ENCODE measurements at regions not wholly inside any gene's neighbourhood (a gene's known extent, or its start where the extent isn't known, plus 50 kb on each side); places are given as distances from the start of the nearest gene placed in this dataset.
"Not testable (repeated sequence)": the region's sequence is repeated elsewhere in the genome, so short reads cannot be mapped to it uniquely, and the experiment has no call there.

DNA sequence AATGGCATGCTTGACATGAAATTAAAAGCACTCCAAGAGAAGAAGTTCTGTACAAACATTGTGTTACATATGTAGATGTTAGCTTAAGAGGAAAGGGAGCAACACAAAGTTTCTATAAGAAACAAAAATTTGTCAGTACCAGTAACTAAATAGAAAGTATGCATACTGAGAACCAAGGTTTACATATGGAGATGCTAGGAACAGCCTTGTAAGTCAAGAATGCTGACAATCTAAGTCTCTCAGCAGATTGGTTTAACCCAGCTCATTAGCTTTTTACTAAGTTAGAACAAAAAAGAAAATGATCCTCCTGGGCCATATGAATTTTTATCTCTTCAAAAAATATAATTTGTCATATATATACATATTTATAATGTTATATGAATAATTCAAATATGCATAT, 2022.1 kb upstream of the ACO1 start:
- dilution Hi-C loops (cut with MboI; ENCODE audit: extremely low pct_ligation_motif_present, low sequenced_read_pairs) = no loop called here
- H3K79me2 ChIP-seq (ENCODE audit: control insufficient read depth, insufficient read depth, low read length) = no peaks in the 10 kb centered on the region
- no peaks in the 10 kb centered on the region for H3K9me3 ChIP-seq (ENCODE audit: control insufficient read depth, low read depth, low read length)
- no peak overlapping the region for H3K4me2 ChIP-seq (ENCODE audit: control insufficient read depth, extremely low read depth, insufficient read depth, low read depth, low read length)
- H4K20me1 ChIP-seq (ENCODE audit: control insufficient read depth, extremely low read depth, insufficient read depth, low read length) = no peaks in the 10 kb centered on the region
- no peak for FAIRE-seq
- H3K27ac ChIP-seq (ENCODE audit: control insufficient read depth, insufficient read depth, low read length) = no peak overlapping the region
- no peak overlapping the region for H3K4me3 ChIP-seq (ENCODE audit: control insufficient read depth in 2 of 3, extremely low read depth in 1 of 3, insufficient read depth in 2 of 3, low read depth in 1 of 3, low read length in 3 of 3)
- TF ChIP-seq, protein P1, sequence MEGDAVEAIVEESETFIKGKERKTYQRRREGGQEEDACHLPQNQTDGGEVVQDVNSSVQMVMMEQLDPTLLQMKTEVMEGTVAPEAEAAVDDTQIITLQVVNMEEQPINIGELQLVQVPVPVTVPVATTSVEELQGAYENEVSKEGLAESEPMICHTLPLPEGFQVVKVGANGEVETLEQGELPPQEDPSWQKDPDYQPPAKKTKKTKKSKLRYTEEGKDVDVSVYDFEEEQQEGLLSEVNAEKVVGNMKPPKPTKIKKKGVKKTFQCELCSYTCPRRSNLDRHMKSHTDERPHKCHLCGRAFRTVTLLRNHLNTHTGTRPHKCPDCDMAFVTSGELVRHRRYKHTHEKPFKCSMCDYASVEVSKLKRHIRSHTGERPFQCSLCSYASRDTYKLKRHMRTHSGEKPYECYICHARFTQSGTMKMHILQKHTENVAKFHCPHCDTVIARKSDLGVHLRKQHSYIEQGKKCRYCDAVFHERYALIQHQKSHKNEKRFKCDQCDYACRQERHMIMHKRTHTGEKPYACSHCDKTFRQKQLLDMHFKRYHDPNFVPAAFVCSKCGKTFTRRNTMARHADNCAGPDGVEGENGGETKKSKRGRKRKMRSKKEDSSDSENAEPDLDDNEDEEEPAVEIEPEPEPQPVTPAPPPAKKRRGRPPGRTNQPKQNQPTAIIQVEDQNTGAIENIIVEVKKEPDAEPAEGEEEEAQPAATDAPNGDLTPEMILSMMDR (optimal IDR thresholded peaks at IDR 0.05 in 1 of 3, IDR thresholded peaks at IDR 0.05 in 1 of 3, conservative IDR thresholded peaks at IDR 0.05 in 1 of 3; ENCODE audit: extremely low read depth in 1 of 3, insufficient read depth in 2 of 3, low read length in 3 of 3) = no peak
- no peak for TF ChIP-seq EZH2 (IDR thresholded peaks at IDR 0.05; ENCODE audit: low read length)
- H3K9me1 ChIP-seq (ENCODE audit: control insufficient read depth, extremely low read depth, insufficient read depth, low read length) = no peaks in the 10 kb centered on the region
- H3K9ac ChIP-seq (ENCODE audit: control insufficient read depth, extremely low read depth, insufficient read depth, low read length) = no peak overlapping the region
- no peaks in the 10 kb centered on the region for H3K27me3 ChIP-seq (ENCODE audit: control insufficient read depth, extremely low read depth, insufficient read depth, low read length)
- H3K4me1 ChIP-seq (ENCODE audit: control insufficient read depth, extremely low read depth, insufficient read depth, low read length) = no peaks in the 10 kb centered on the region
- H2AFZ ChIP-seq (ENCODE audit: control insufficient read depth, low read length) = no peak overlapping the region
- DNase-seq (ENCODE audit: low read depth, low spot score) = no peak
- no peaks in the 10 kb centered on the region for H3K36me3 ChIP-seq (ENCODE audit: control insufficient read depth in 2 of 2, extremely low read depth in 1 of 2, insufficient read depth in 2 of 2, low read length in 2 of 2)

DNA sequence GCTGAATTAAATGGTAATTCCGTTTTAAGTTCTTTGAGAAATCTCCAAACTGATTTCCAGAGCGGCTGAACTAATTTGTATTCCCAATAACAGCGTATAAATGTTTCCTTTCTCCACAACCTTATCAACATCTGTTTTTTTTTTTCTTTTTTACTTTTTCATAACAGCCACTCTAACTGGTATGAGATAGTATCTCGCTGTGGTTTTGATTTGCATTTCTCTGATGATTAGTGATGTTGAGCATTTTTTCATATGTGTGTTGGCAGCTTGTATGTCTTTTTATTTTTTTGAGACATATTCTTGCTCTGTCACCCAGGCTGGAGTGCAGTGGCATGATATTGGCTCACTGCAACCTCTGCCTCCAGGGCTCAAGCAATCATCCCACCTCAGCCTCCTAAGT, 2018.3 kb upstream of the ACO1 start:
- dilution Hi-C loops (cut with MboI; ENCODE audit: extremely low pct_ligation_motif_present, low sequenced_read_pairs); H3K4me3 ChIP-seq (ENCODE audit: control insufficient read depth in 2 of 3, extremely low read depth in 1 of 3, insufficient read depth in 2 of 3, low read depth in 1 of 3, low read length in 3 of 3); H3K27me3 ChIP-seq (ENCODE audit: control insufficient read depth, extremely low read depth, insufficient read depth, low read length); FAIRE-seq; DNase-seq (ENCODE audit: low read depth, low spot score); H3K79me2 ChIP-seq (ENCODE audit: control insufficient read depth, insufficient read depth, low read length); H3K9ac ChIP-seq (ENCODE audit: control insufficient read depth, extremely low read depth, insufficient read depth, low read length); H3K9me3 ChIP-seq (ENCODE audit: control insufficient read depth, low read depth, low read length); H3K4me2 ChIP-seq (ENCODE audit: control insufficient read depth, extremely low read depth, insufficient read depth, low read depth, low read length); H3K27ac ChIP-seq (ENCODE audit: control insufficient read depth, insufficient read depth, low read length); H3K36me3 ChIP-seq (ENCODE audit: control insufficient read depth in 2 of 2, extremely low read depth in 1 of 2, insufficient read depth in 2 of 2, low read length in 2 of 2); H2AFZ ChIP-seq (ENCODE audit: control insufficient read depth, low read length); H3K4me1 ChIP-seq (ENCODE audit: control insufficient read depth, extremely low read depth, insufficient read depth, low read length); H4K20me1 ChIP-seq (ENCODE audit: control insufficient read depth, extremely low read depth, insufficient read depth, low read length); H3K9me1 ChIP-seq (ENCODE audit: control insufficient read depth, extremely low read depth, insufficient read depth, low read length): not testable (repeated sequence)

DNA sequence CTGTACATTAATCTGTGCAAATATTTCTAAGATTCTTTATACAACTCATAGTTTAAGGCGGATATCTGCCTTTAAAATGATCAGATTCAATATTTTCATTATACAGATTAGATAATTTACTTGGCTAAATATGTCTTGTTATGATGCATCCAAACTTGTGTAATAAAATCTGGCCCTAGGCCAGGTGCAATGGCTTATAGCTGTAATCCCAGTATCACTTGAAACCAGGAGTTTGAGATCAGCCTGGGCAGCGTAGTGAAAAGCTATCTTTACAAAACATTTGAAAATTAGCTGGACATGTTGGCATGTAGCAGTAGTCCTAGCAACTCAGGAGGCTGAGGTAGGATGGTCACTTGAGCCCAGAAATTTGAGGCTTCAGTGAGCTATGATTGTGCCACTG, 2002.2 kb upstream of the ACO1 start:
- Histone ChIP-seq H3K4me1 (ENCODE audit: control insufficient read depth, extremely low read depth, insufficient read depth, low read length) (no peaks in the 10 kb centered on the region), H3K9me1 (ENCODE audit: control insufficient read depth, extremely low read depth, insufficient read depth, low read length) (no peaks in the 10 kb centered on the region), H3K27ac (ENCODE audit: control insufficient read depth, insufficient read depth, low read length) (no peak overlapping the region), H3K9ac (ENCODE audit: control insufficient read depth, extremely low read depth, insufficient read depth, low read length) (no peak overlapping the region), H3K27me3 (ENCODE audit: control insufficient read depth, extremely low read depth, insufficient read depth, low read length) (no peaks in the 10 kb centered on the region), H3K9me3 (ENCODE audit: control insufficient read depth, low read depth, low read length) (no peaks in the 10 kb centered on the region), H4K20me1 (ENCODE audit: control insufficient read depth, extremely low read depth, insufficient read depth, low read length) (no peaks in the 10 kb centered on the region), H3K79me2 (ENCODE audit: control insufficient read depth, insufficient read depth, low read length) (no peaks in the 10 kb centered on the region), H3K36me3 (ENCODE audit: control insufficient read depth in 2 of 2, extremely low read depth in 1 of 2, insufficient read depth in 2 of 2, low read length in 2 of 2) (no peaks in the 10 kb centered on the region), H3K4me3 (ENCODE audit: control insufficient read depth in 2 of 3, extremely low read depth in 1 of 3, insufficient read depth in 2 of 3, low read depth in 1 of 3, low read length in 3 of 3) (no peak overlapping the region), H3K4me2 (ENCODE audit: control insufficient read depth, extremely low read depth, insufficient read depth, low read depth, low read length) (no peak overlapping the region), H2AFZ (ENCODE audit: control insufficient read depth, low read length) (no peak overlapping the region)
- FAIRE-seq (no peak), DNase-seq (ENCODE audit: low read depth, low spot score) (no peak)
- TF ChIP-seq, protein P1 (optimal IDR thresholded peaks at IDR 0.05 in 1 of 3, IDR thresholded peaks at IDR 0.05 in 1 of 3, conservative IDR thresholded peaks at IDR 0.05 in 1 of 3; ENCODE audit: extremely low read depth in 1 of 3, insufficient read depth in 2 of 3, low read length in 3 of 3) = no peak
- no peak for TF ChIP-seq EZH2 (IDR thresholded peaks at IDR 0.05; ENCODE audit: low read length)
- dilution Hi-C loops (cut with MboI; ENCODE audit: extremely low pct_ligation_motif_present, low sequenced_read_pairs) = no loop called here

All from keratinocyte (primary cell).